ENCODE measurements at regions not wholly inside any gene's neighbourhood (a gene's known extent, or its start where the extent isn't known, plus 50 kb on each side); places are given as distances from the start of the nearest gene placed in this dataset.

- 93% methylated on average over 5 of the region's 6 CpGs for WGBS (ENCODE audit: insufficient coverage)
Observed at GRCh38 chr5:124973661-124974060, 227.2 kb upstream of the ZNF608 start.

GRCh38 chr5:124976086-124976485, 229.6 kb upstream of the ZNF608 start:
- DNase-seq (no peak), ATAC-seq (no peak)
- Histone ChIP-seq H3K36me3 (ENCODE audit: control insufficient read depth, insufficient read depth, low read length) (no peaks in the 10 kb centered on the region), H3K4me1 (ENCODE audit: control insufficient read depth, insufficient read depth, low read length) (no peaks in the 10 kb centered on the region), H3K9me3 (ENCODE audit: control insufficient read depth, insufficient read depth, low read length) (peaks cover 3% of the 10 kb centered on the region), H3K4me3 (ENCODE audit: low read length) (no peak overlapping the region), H3K27me3 (ENCODE audit: control insufficient read depth, insufficient read depth, low read length) (no peaks in the 10 kb centered on the region), H3K27ac (ENCODE audit: low read length) (no peak overlapping the region)
- Mint-ChIP-seq H3K9me3 (no peaks in the 10 kb centered on the region), H3K4me1 (peaks cover 6 to 11% of the 10 kb centered on the region in 2 donors), H3K27me3 (ENCODE audit: low read depth in 2 of 2) (no peaks in the 10 kb centered on the region), H3K36me3 (no peaks in the 10 kb centered on the region), H3K27ac (no peak overlapping the region), H3K4me3 (no peak overlapping the region)
- 93% methylated on average over 23 of the region's 23 CpGs for WGBS (ENCODE audit: insufficient coverage)
- no peak for TF ChIP-seq CTCF (IDR thresholded peaks at IDR 0.05)
- intact Hi-C loops (cut with micrococcal nuclease), result no loop called here

More at GRCh38 chr5:124973661-124974060, 227.2 kb upstream of the ZNF608 start:
- no peaks in the 10 kb centered on the region for H3K27me3 Mint-ChIP-seq (ENCODE audit: low read depth in 2 of 2)
- no peak for DNase-seq
- Histone ChIP-seq H3K4me3 (ENCODE audit: low read length) (no peak overlapping the region), H3K36me3 (ENCODE audit: control insufficient read depth, insufficient read depth, low read length) (no peaks in the 10 kb centered on the region), H3K9me3 (ENCODE audit: control insufficient read depth, insufficient read depth, low read length) (peaks cover 3% of the 10 kb centered on the region), H3K27me3 (ENCODE audit: control insufficient read depth, insufficient read depth, low read length) (no peaks in the 10 kb centered on the region), H3K4me1 (ENCODE audit: control insufficient read depth, insufficient read depth, low read length) (no peaks in the 10 kb centered on the region), H3K27ac (ENCODE audit: low read length) (no peak overlapping the region)
- no peaks in the 10 kb centered on the region for H3K4me1 Mint-ChIP-seq
- intact Hi-C loops (cut with micrococcal nuclease), result no loop called here
- TF ChIP-seq CTCF (IDR thresholded peaks at IDR 0.05), result no peak
- no peaks in the 10 kb centered on the region for H3K36me3 Mint-ChIP-seq
- no peak for ATAC-seq
- no peak overlapping the region for H3K4me3 Mint-ChIP-seq
- no peaks in the 10 kb centered on the region for H3K9me3 Mint-ChIP-seq
- no peak overlapping the region for H3K27ac Mint-ChIP-seq

- Histone ChIP-seq H3K27me3 (ENCODE audit: control insufficient read depth, insufficient read depth, low read length) (no peaks in the 10 kb centered on the region), H3K4me1 (ENCODE audit: control insufficient read depth, insufficient read depth, low read length) (peaks cover 3% of the 10 kb centered on the region), H3K4me3 (ENCODE audit: low read length) (no peak overlapping the region), H3K27ac (ENCODE audit: low read length) (no peak overlapping the region), H3K9me3 (ENCODE audit: control insufficient read depth, insufficient read depth, low read length) (peaks cover 10% of the 10 kb centered on the region), H3K36me3 (ENCODE audit: control insufficient read depth, insufficient read depth, low read length) (no peaks in the 10 kb centered on the region)
- Mint-ChIP-seq H3K36me3 (no peaks in the 10 kb centered on the region), H3K27me3 (ENCODE audit: low read depth in 2 of 2) (no peaks in the 10 kb centered on the region), H3K4me3 (no peak overlapping the region), H3K9me3 (peaks cover 0 to 2% of the 10 kb centered on the region in 2 donors), H3K27ac (no peak overlapping the region), H3K4me1 (peaks cover 6 to 13% of the 10 kb centered on the region in 2 donors)
- ATAC-seq (no peak), DNase-seq (no peak)
- intact Hi-C loops (cut with micrococcal nuclease), result no loop called here
- WGBS (ENCODE audit: insufficient coverage), result 100% methylated on average over 1 of the region's 2 CpGs
- TF ChIP-seq CTCF (IDR thresholded peaks at IDR 0.05), result no peak
Observed at GRCh38 chr5:124979251-124979650, 232.8 kb upstream of the ZNF608 start.

- 66% methylated on average over 5 of the region's 9 CpGs for WGBS (ENCODE audit: insufficient coverage)
- no peak overlapping the region for H3K27ac ChIP-seq (ENCODE audit: low read length)
- peaks cover 3% of the 10 kb centered on the region for H3K4me1 ChIP-seq (ENCODE audit: control insufficient read depth, insufficient read depth, low read length)
- peaks cover 10% of the 10 kb centered on the region for H3K9me3 ChIP-seq (ENCODE audit: control insufficient read depth, insufficient read depth, low read length)
- Mint-ChIP-seq H3K4me3 (no peak overlapping the region), H3K4me1 (peaks cover 6 to 13% of the 10 kb centered on the region in 2 donors), H3K9me3 (peaks cover 2% of the 10 kb centered on the region in 2 donors), H3K36me3 (no peaks in the 10 kb centered on the region), H3K27me3 (ENCODE audit: low read depth in 2 of 2) (no peaks in the 10 kb centered on the region), H3K27ac (no peak overlapping the region)
- no peaks in the 10 kb centered on the region for H3K36me3 ChIP-seq (ENCODE audit: control insufficient read depth, insufficient read depth, low read length)
- no peak overlapping the region for H3K4me3 ChIP-seq (ENCODE audit: low read length)
- no peak for TF ChIP-seq CTCF (IDR thresholded peaks at IDR 0.05)
- no peaks in the 10 kb centered on the region for H3K27me3 ChIP-seq (ENCODE audit: control insufficient read depth, insufficient read depth, low read length)
- DNase-seq (no peak), ATAC-seq (peak in 1 of 3 donors; percentile 44)
- intact Hi-C loops (cut with micrococcal nuclease), result no loop called here
Observed at GRCh38 chr5:124980163-124980941, 233.9 kb upstream of the ZNF608 start.

All from natural killer cell (primary cell).